ENCODE measurements at regions not wholly inside any gene's neighbourhood (a gene's known extent, or its start where the extent isn't known, plus 50 kb on each side); places are given as distances from the start of the nearest gene placed in this dataset.

- TF ChIP-seq CTCF (IDR thresholded peaks at IDR 0.05; ENCODE audit: low read depth, low read length) (no peak), POLR2A (IDR thresholded peaks at IDR 0.05; ENCODE audit: extremely low read depth, insufficient read length) (no peak), MYC (IDR thresholded peaks at IDR 0.05; ENCODE audit: low read depth, low read length) (no peak), MAX (IDR thresholded peaks at IDR 0.05; ENCODE audit: low read depth, low read length) (no peak)
These were observed 300.7 kb upstream of the SLC30A5 start for GRCh38 chr5:68793074-68793473.
